ENCODE measurements at regions not wholly inside any gene's neighbourhood (a gene's known extent, or its start where the extent isn't known, plus 50 kb on each side); places are given as distances from the start of the nearest gene placed in this dataset.

GRCh38 chr2:155377931-155378444 is 679.5 kb downstream of the KCNJ3 start:
- no peak for DNase-seq

DNA sequence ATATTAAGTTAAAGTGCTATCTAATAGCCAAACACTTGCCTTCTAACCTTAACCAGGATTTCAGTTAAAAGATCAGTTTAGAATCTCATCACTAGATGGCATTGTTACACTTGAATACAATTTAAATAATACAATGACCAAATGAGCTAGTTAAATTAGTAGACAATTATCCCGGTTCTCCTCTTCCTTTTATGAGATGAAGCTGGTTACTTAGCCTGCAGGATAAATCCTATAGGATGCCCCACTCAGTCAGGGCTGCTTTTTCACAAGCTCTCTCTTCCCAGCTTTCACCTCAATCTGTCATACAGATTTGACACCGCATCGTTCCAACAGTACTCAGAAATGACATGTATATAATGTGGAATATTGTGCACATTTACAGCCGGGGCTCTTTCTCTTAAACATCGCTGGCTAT is 678.8 kb downstream of the KCNJ3 start:
- DNase-seq: no peak

GRCh38 chr2:155372969-155373368 is 674.5 kb downstream of the KCNJ3 start:
- no peak for DNase-seq

DNA sequence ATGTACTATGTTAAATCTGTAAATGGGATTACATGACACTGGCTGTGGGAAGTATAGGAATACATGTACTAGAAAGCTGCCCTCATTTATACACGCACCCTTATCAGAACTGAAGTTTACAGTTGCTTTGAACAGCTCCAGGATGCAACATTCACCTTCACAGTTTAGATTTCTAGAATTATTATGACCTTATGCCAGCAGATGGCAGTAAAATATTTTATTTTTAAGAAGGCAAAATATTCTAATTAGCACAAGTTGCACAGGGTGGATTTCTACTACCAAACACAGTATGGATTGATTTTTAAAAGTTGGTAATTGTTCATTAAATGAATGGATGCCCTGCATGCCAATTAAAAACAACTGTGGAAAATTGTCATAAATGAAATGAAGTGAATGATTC is 670.4 kb downstream of the KCNJ3 start:
- no peak for DNase-seq

DNA sequence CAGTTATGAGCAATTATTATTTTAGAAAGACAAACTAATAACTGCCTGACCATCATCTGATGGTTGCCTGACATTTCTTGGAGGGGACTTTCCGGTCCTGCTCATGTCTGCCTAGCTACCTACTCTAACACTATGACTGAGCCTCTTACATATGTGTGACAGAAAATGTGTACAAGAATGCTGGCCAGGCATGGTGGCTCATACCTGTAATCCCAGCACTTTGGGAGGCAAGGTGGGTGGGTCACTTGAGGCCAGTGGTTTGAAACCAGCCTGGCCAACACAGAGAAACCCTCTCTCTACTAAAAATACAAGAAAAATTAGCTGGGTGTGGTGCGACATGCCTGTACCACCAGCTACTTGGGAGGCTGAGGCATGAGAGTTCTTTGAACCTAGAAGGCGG is 666.3 kb downstream of the KCNJ3 start:
- DNase-seq: no peak

GRCh38 chr2:155363349-155363888 is 664.9 kb downstream of the KCNJ3 start:
- DNase-seq: no peak

GRCh38 chr2:155357172-155357571 is 658.7 kb downstream of the KCNJ3 start:
- no peak for DNase-seq

DNA sequence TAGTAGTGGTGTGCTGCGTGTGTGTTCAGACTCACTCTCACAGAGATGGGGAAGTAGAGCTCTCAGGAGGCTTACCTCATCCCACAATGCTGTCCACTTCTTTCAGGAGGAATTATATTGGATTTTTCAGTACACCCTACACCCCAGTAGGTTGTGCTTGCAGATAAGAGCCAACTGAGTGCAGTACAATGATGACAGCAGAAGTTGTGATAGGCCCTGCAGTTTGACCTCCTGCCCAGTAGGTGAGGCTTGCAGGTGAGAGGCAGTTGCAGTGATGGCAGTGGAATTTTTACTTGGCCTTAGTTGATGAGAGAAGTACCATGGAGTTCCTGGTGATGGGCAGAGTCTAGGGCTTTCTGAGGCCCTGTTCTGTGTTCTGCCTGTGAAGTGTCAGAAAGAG is 657.8 kb downstream of the KCNJ3 start:
- no peak for DNase-seq

DNA sequence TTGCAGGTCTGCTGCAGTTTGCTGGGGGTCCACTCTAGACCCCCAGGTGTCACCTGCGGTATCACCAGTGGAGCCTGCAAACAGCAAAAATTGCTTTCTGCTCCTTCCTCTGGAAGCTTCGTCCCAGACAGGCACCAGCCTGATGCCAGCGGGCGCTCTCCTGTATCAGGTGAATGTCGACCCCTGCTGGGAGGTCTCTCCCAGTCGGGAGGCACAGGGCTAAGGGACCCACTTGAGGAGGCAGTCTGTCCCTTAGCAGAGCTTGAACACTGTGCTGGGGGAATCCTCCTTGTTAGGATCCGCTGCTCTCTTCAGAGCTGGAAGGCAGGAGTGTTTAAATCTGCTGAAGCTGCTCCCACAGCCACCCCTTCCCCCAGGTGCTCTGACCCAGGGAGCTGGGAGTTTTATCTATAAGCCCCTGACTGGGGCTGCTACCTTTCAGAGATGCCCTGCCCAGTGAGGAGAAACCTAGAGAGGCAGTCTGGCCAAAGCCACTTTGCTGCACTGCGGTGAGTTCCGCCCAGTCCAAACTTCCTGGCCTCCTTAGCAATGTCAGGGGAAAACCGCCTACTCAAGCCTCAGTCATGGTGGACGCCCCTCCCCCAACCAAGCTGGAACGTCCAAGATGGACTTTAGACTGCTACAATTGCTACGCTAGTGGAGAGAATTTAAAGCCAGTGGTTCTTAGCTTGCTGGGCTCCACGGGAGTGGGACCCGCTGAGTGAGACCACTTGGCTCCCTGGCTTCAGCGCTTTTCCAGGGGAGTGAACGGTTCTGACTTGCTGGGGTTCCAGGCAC is 652.5 kb downstream of the KCNJ3 start:
- DNase-seq: no peak

- DNase-seq: no peak
These were observed 633.5 kb downstream of the KCNJ3 start for GRCh38 chr2:155332016-155332415.

DNA sequence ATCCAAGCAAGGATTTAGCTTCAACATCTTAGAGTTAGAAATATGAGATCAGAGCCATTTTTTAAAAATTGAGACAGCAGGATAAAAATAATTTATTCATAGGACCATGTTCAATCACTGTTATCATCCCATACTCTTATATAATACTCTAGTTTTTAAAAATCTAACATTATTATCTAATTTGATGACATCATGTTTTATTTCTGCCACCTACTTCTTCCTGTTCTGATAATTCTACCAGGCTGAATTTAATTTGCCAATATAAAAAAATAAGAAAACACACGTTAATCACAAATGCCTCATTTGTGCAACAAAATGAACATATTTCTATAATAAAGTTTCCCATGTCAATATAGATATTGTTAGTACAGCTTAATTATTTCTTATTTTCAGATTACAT is 621.7 kb downstream of the KCNJ3 start:
- no peak for DNase-seq

- DNase-seq: no peak
These were observed 620.2 kb downstream of the KCNJ3 start for GRCh38 chr2:155318710-155319109.

DNA sequence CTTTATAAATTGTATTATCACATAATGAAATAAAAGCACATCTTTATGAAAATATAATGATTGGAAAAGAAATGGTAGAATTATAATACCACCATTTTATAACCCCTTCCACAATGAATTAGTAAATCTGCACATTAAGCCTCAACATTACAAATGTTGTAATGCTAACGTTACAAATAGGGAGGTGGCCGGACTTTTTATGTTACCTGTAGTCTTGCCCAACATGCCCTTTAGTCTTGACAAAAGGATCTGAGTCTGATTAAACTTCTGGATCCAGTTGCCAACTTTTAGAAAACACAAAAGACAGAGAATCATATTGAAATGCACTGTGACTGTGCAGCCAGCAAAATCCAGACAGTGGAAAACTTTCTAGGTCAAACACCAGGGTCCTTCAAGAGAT is 617.3 kb downstream of the KCNJ3 start:
- no peak for DNase-seq

DNA sequence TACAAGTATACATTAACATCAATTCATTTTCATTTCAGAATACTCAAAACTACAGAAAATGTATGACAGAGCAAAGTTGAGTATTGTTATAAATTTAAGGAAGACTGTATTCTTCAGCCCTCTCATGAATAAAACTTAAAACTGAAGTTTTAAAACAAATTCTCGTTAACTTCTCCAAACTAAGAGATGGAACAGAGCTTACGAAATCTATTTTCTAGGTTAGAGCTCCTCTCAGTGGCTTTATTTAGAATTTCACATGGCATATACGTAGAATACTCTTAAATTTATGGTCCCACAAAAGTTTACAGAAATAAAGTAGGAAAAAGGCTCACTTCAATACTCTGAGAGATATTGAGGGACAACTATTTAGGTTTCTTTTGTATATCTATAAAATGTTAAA is 612.1 kb downstream of the KCNJ3 start:
- DNase-seq: no peak

DNA sequence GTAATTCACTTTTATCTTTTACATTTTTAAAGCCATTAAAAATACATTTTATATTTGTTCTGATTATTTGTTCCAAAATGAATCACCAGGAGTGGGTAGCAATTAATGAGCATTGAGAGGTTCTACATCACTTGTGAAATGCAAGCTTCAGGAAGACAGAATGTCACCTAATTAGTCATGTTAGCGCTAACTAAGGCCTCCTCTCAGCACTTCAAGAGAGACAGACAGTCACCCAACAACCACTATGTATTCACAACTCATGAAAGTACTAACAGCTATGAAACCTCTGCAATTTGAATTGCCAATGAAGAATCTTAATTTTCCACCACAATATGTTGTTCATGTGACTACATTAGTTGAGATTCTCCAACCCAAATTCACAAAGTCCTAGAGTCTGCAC is 611.0 kb downstream of the KCNJ3 start:
- DNase-seq: no peak

DNA sequence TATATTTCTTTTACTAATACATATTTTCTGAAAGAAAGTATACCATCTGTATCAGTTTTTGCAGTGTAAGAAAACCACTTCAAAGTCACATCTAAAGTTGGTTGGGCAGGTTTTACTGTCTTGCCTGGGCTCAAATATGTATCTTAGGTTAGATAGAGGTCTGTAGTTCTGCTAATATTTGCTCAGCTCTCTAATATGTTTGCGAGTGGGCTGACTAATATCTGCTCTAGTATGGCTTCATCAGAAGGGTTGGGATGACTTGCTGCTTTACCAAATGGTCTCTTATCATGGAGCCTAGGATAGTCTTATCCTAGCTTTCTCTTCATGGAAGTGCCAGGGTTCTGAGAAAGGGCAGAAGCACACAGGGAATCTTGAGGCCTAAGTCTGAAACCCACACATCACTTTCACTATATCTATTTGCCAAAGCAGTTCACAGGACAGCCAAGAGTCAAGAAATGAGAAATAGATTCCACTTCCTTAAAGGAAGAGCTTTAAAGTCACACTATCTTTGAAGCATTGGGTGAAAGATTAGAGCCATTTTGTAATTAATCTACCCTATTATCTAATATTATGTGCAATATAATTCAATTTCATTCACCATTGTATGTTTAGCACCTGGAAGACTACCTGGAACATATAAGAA is 610.0 kb downstream of the KCNJ3 start:
- no peak for DNase-seq

DNA sequence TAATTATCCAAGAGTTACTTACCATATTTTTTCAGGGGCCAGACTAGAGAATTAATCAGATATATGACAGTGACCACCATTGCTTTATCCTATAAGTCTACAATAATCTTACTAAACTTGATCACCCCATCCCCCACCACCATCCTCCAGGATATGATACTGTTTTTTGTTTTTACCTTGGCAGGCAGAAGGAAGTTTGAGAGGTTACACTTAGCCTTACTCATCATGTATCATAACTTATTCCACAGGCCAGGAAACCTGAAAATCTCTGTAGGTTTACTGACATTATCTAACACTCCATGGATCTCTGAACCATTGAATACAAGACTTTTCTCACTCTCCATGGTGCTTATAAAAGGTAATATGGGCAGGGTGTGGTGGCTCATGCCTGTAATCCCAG is 602.7 kb downstream of the KCNJ3 start:
- DNase-seq: no peak

- DNase-seq: no peak
These were observed 599.5 kb downstream of the KCNJ3 start for GRCh38 chr2:155298001-155298400.

DNA sequence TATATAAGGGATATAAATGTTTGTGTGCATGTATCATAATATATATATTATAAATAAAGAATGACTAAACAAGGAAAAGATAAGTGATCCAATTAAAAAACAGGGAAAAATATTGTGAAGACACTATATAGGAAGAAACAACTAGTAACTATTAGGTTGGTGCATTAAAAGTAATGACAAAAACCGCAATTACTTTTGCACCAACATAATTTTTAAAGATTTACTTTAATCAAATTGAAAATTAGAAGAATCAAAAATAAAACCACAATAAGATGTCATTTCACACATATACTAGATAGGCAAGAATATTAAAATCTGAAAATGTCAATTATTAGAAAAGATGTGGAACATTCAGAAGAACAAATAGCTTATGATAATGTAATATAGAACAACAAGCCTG is 595.9 kb downstream of the KCNJ3 start:
- no peak for DNase-seq

DNA sequence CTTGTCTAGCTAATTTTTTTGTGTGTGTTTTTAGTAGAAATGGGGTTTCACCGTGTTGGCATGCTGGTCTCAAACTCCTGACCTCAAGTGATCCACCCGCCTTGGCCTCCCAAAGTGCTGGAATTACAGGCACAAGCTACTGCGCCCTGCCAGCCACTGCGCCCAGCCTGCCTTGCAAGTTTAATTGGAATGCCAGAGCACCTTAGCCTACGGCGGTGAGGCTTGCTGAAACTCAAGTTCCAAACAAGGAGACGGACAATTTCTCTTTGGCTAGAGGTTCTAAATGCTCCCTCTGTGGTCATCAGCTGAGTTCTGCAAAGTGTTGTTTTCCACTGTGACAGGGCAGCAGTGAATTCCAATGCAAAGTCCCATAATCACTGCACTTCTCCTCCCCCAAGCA is 583.4 kb downstream of the KCNJ3 start:
- no peak for DNase-seq

GRCh38 chr2:155273323-155273722 is 574.8 kb downstream of the KCNJ3 start:
- DNase-seq: no peak

GRCh38 chr2:155266583-155266982 is 568.1 kb downstream of the KCNJ3 start:
- DNase-seq: no peak

GRCh38 chr2:155266109-155266508 is 567.6 kb downstream of the KCNJ3 start:
- no peak for DNase-seq

- DNase-seq: no peak
These were observed 558.3 kb downstream of the KCNJ3 start for GRCh38 chr2:155256803-155257202.

All from right forelimb (tissue), 1 donor.